GM23338 (cell line): ENCODE measurements at regions not wholly inside any gene's neighbourhood (a gene's known extent, or its start where the extent isn't known, plus 50 kb on each side); places are given as distances from the start of the nearest gene placed in this dataset.
"Not testable (repeated sequence)": the region's sequence is repeated elsewhere in the genome, so short reads cannot be mapped to it uniquely, and the experiment has no call there.

Source experiments
- CREB1 ChIP-seq: fragments of 250-450 bp; sonication (Bioruptor Pico); IDR thresholded peaks from 2 replicates; pipeline ENCODE4 v1.5.0; 2020; ENCODE audit warnings: low read depth, mild to moderate bottlenecking, moderate library complexity
- EZH2 ChIP-seq: fragments of 200-600 bp; sonication (generic); IDR thresholded peaks from one replicate; pipeline ENCODE4 v1.8.0; 2017; ENCODE audit warnings: antibody characterized with exemption, mild to moderate bottlenecking, low read depth; ENCODE audit not compliant: unreplicated experiment
- EZH2phosphoT487 ChIP-seq: fragments of 200-600 bp; sonication (generic); IDR thresholded peaks from one replicate; pipeline ENCODE4 v1.8.1; 2018; ENCODE audit warnings: antibody characterized with exemption; ENCODE audit not compliant: unreplicated experiment
- JUNB ChIP-seq: IDR thresholded peaks from one replicate; pipeline ENCODE4 v1.6.1; 2016; ENCODE audit warnings: antibody characterized with exemption; ENCODE audit not compliant: unreplicated experiment
- NANOG ChIP-seq: IDR thresholded peaks from 2 replicates; pipeline ENCODE4 v1.6.1; 2016; ENCODE audit warnings: antibody characterized with exemption, borderline replicate concordance
- POLR2AphosphoS5 ChIP-seq: IDR thresholded peaks from 2 replicates; pipeline ENCODE4 v1.6.1; 2016; ENCODE audit warnings: antibody characterized with exemption, low read depth
- STAT1 ChIP-seq: IDR thresholded peaks from one replicate; pipeline ENCODE4 v1.6.1; 2016; ENCODE audit warnings: antibody characterized with exemption; ENCODE audit not compliant: unreplicated experiment
- ZNF114 ChIP-seq: fragments of 250-450 bp; sonication (Bioruptor Pico); IDR thresholded peaks from 2 replicates; pipeline ENCODE4 v1.5.0; 2020; ENCODE audit warnings: mild to moderate bottlenecking, moderate library complexity
- ZNF331 ChIP-seq: fragments of 250-450 bp; sonication (Bioruptor Pico); IDR thresholded peaks from 2 replicates; pipeline ENCODE4 v1.5.0; 2020; ENCODE audit warnings: low read depth, mild to moderate bottlenecking, moderate library complexity
- TF ChIP-seq, protein P1 (sequence below), 2 experiments: fragments of 200-600 bp in 1 of 2; sonication (generic) in 1 of 2; conservative IDR thresholded peaks; 2 replicates each; pipeline versions ENCODE4 v1.5.1 to v1.6.1; 2016 to 2017; ENCODE audit warnings: antibody characterized with exemption in 2 of 2, low read depth in 2 of 2, mild to moderate bottlenecking in 2 of 2, moderate library complexity in 1 of 2
- TF ChIP-seq, protein P2 (sequence below): IDR thresholded peaks from one replicate; pipeline ENCODE4 v1.6.1; 2018; ENCODE audit warnings: antibody characterized with exemption; ENCODE audit not compliant: unreplicated experiment
- TF ChIP-seq, protein P3 (sequence below): fragments of 250-450 bp; sonication (Bioruptor Pico); IDR thresholded peaks from 2 replicates; pipeline ENCODE4 v1.5.0; 2020; ENCODE audit warnings: mild to moderate bottlenecking, moderate library complexity

DNA sequence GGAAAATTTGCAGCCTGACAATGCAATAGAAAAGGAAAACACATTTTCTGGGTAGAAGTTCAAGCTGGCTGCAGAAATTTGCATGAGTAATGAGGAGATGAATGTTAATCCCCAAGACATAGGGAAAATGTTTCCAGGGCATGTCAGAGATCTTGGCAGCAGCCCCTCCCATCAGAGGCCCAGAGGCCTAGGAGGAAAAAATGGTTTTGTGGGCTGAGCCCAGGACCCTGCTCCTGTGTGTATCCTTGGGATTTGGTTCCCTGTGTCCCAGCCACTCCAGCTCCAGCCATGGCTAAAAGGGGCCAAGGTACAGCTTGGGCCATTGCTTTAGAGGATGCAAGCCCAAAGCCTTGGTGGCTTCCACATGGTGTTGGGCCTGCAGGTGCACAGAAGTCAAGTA, 115.4 kb downstream of the PRDM13 start:
- not testable (repeated sequence) for TF ChIP-seq CREB1 (CRISPR knock-in tag); EZH2; STAT1; POLR2AphosphoS5; EZH2phosphoT487; NANOG; ZNF331; JUNB; ZNF114 (CRISPR knock-in tag)
- TF ChIP-seq, protein P1, sequence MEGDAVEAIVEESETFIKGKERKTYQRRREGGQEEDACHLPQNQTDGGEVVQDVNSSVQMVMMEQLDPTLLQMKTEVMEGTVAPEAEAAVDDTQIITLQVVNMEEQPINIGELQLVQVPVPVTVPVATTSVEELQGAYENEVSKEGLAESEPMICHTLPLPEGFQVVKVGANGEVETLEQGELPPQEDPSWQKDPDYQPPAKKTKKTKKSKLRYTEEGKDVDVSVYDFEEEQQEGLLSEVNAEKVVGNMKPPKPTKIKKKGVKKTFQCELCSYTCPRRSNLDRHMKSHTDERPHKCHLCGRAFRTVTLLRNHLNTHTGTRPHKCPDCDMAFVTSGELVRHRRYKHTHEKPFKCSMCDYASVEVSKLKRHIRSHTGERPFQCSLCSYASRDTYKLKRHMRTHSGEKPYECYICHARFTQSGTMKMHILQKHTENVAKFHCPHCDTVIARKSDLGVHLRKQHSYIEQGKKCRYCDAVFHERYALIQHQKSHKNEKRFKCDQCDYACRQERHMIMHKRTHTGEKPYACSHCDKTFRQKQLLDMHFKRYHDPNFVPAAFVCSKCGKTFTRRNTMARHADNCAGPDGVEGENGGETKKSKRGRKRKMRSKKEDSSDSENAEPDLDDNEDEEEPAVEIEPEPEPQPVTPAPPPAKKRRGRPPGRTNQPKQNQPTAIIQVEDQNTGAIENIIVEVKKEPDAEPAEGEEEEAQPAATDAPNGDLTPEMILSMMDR (conservative IDR thresholded peaks at IDR 0.05; ENCODE audit: low read depth in 2 of 2): not testable (repeated sequence)
- TF ChIP-seq, protein P2, sequence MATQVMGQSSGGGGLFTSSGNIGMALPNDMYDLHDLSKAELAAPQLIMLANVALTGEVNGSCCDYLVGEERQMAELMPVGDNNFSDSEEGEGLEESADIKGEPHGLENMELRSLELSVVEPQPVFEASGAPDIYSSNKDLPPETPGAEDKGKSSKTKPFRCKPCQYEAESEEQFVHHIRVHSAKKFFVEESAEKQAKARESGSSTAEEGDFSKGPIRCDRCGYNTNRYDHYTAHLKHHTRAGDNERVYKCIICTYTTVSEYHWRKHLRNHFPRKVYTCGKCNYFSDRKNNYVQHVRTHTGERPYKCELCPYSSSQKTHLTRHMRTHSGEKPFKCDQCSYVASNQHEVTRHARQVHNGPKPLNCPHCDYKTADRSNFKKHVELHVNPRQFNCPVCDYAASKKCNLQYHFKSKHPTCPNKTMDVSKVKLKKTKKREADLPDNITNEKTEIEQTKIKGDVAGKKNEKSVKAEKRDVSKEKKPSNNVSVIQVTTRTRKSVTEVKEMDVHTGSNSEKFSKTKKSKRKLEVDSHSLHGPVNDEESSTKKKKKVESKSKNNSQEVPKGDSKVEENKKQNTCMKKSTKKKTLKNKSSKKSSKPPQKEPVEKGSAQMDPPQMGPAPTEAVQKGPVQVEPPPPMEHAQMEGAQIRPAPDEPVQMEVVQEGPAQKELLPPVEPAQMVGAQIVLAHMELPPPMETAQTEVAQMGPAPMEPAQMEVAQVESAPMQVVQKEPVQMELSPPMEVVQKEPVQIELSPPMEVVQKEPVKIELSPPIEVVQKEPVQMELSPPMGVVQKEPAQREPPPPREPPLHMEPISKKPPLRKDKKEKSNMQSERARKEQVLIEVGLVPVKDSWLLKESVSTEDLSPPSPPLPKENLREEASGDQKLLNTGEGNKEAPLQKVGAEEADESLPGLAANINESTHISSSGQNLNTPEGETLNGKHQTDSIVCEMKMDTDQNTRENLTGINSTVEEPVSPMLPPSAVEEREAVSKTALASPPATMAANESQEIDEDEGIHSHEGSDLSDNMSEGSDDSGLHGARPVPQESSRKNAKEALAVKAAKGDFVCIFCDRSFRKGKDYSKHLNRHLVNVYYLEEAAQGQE: not testable (repeated sequence)
- TF ChIP-seq, protein P3, sequence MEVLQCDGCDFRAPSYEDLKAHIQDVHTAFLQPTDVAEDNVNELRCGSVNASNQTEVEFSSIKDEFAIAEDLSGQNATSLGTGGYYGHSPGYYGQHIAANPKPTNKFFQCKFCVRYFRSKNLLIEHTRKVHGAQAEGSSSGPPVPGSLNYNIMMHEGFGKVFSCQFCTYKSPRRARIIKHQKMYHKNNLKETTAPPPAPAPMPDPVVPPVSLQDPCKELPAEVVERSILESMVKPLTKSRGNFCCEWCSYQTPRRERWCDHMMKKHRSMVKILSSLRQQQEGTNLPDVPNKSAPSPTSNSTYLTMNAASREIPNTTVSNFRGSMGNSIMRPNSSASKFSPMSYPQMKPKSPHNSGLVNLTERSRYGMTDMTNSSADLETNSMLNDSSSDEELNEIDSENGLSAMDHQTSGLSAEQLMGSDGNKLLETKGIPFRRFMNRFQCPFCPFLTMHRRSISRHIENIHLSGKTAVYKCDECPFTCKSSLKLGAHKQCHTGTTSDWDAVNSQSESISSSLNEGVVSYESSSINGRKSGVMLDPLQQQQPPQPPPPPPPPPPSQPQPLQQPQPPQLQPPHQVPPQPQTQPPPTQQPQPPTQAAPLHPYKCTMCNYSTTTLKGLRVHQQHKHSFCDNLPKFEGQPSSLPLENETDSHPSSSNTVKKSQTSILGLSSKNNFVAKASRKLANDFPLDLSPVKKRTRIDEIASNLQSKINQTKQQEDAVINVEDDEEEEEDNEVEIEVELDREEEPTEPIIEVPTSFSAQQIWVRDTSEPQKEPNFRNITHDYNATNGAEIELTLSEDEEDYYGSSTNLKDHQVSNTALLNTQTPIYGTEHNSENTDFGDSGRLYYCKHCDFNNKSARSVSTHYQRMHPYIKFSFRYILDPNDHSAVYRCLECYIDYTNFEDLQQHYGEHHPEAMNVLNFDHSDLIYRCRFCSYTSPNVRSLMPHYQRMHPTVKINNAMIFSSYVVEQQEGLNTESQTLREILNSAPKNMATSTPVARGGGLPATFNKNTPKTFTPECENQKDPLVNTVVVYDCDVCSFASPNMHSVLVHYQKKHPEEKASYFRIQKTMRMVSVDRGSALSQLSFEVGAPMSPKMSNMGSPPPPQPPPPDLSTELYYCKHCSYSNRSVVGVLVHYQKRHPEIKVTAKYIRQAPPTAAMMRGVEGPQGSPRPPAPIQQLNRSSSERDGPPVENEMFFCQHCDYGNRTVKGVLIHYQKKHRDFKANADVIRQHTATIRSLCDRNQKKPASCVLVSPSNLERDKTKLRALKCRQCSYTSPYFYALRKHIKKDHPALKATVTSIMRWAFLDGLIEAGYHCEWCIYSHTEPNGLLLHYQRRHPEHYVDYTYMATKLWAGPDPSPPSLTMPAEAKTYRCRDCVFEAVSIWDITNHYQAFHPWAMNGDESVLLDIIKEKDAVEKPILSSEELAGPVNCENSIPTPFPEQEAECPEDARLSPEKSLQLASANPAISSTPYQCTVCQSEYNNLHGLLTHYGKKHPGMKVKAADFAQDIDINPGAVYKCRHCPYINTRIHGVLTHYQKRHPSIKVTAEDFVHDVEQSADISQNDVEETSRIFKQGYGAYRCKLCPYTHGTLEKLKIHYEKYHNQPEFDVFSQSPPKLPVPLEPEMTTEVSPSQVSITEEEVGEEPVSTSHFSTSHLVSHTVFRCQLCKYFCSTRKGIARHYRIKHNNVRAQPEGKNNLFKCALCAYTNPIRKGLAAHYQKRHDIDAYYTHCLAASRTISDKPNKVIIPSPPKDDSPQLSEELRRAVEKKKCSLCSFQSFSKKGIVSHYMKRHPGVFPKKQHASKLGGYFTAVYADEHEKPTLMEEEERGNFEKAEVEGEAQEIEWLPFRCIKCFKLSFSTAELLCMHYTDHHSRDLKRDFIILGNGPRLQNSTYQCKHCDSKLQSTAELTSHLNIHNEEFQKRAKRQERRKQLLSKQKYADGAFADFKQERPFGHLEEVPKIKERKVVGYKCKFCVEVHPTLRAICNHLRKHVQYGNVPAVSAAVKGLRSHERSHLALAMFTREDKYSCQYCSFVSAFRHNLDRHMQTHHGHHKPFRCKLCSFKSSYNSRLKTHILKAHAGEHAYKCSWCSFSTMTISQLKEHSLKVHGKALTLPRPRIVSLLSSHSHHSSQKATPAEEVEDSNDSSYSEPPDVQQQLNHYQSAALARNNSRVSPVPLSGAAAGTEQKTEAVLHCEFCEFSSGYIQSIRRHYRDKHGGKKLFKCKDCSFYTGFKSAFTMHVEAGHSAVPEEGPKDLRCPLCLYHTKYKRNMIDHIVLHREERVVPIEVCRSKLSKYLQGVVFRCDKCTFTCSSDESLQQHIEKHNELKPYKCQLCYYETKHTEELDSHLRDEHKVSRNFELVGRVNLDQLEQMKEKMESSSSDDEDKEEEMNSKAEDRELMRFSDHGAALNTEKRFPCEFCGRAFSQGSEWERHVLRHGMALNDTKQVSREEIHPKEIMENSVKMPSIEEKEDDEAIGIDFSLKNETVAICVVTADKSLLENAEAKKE (CRISPR knock-in tag): not testable (repeated sequence)
